T-helper 1 cell treated with Interleukin-12 subunit alpha and Interleukin-12 subunit beta and Interleukin-4 antibody, amounts not matched to agents 30 ng/mL and 1 ng/mL, for 36 hours (primary cell): ENCODE measurements at regions not wholly inside any gene's neighbourhood (a gene's known extent, or its start where the extent isn't known, plus 50 kb on each side); places are given as distances from the start of the nearest gene placed in this dataset.
"Not testable (repeated sequence)": the region's sequence is repeated elsewhere in the genome, so short reads cannot be mapped to it uniquely, and the experiment has no call there.

Source experiments
- intact Hi-C: fragments of 100-400 bp; cut with micrococcal nuclease; formaldehyde crosslinking; loops from one replicate; pipeline ENCODE4 v1.15.1; 2024

GRCh38 chr5:40233268-40233667 is 446.4 kb upstream of the PTGER4 start:
- intact Hi-C loops, result no loop called here

- intact Hi-C loops, result no loop called here
Measured at GRCh38 chr5:40227931-40228330, 451.8 kb upstream of the PTGER4 start.

GRCh38 chr5:40227366-40227765 is 452.3 kb upstream of the PTGER4 start:
- intact Hi-C loops, result no loop called here

- intact Hi-C loops, result no loop called here
Measured at GRCh38 chr5:40226906-40227305, 452.8 kb upstream of the PTGER4 start.

- intact Hi-C loops, result loop anchor here (2.0 kb wide), 2 partner anchors 262 to 530 kb away; partner anchors contain the start of gene TTC33
Measured at GRCh38 chr5:40225147-40225546, 454.6 kb upstream of the PTGER4 start.

GRCh38 chr5:40224421-40224820 is 455.3 kb upstream of the PTGER4 start:
- intact Hi-C loops, result loop anchor here (1.0 to 5.0 kb wide), 11 partner anchors 34 to 530 kb away; partner anchors contain the start of genes PTGER4 and TTC33

- intact Hi-C loops, result loop anchor here (1.0 to 5.0 kb wide), 12 partner anchors 19 to 531 kb away; partner anchors contain the start of genes PTGER4 and TTC33
Measured at GRCh38 chr5:40223884-40224402, 455.8 kb upstream of the PTGER4 start.

- intact Hi-C loops, result loop anchor here (2.0 to 5.0 kb wide), 3 partner anchors 17 to 216 kb away; no protein-coding TSS in a partner anchor
Measured at GRCh38 chr5:40221796-40222195, 457.9 kb upstream of the PTGER4 start.

GRCh38 chr5:40221255-40221654 is 458.5 kb upstream of the PTGER4 start:
- intact Hi-C loops, result loop anchor here (5.0 kb wide), 2 partner anchors 181 to 216 kb away; no protein-coding TSS in a partner anchor

- intact Hi-C loops, result loop anchor here (5.0 kb wide), 2 partner anchors 182 to 217 kb away; no protein-coding TSS in a partner anchor
Measured at GRCh38 chr5:40220260-40220659, 459.5 kb upstream of the PTGER4 start.

GRCh38 chr5:40217553-40217952 is 462.2 kb upstream of the PTGER4 start:
- intact Hi-C loops, result no loop called here

GRCh38 chr5:40210694-40211093 is 469.0 kb upstream of the PTGER4 start:
- intact Hi-C loops, result no loop called here

GRCh38 chr5:40206030-40206429 is 473.7 kb upstream of the PTGER4 start:
- intact Hi-C loops, result no loop called here

- intact Hi-C loops, result loop anchor here (2.0 kb wide), 1 partner anchor 19 kb away; no protein-coding TSS in a partner anchor
Measured at GRCh38 chr5:40204144-40204543, 475.6 kb upstream of the PTGER4 start.

- intact Hi-C loops, result no loop called here
Measured at GRCh38 chr5:40202814-40203440, 476.8 kb upstream of the PTGER4 start.

GRCh38 chr5:40198736-40199135 is 481.0 kb upstream of the PTGER4 start:
- intact Hi-C loops, result no loop called here

GRCh38 chr5:40195574-40195973 is 484.1 kb upstream of the PTGER4 start:
- intact Hi-C loops, result not testable (repeated sequence)

- intact Hi-C loops, result no loop called here
Measured at GRCh38 chr5:40191150-40191549, 488.6 kb upstream of the PTGER4 start.

- intact Hi-C loops, result loop anchor here (5.0 kb wide), 2 partner anchors 100 to 210 kb away; no protein-coding TSS in a partner anchor
Measured at GRCh38 chr5:40172721-40173120, 507.0 kb upstream of the PTGER4 start.

GRCh38 chr5:40171971-40172370 is 507.7 kb upstream of the PTGER4 start:
- intact Hi-C loops, result loop anchor here (5.0 kb wide), 2 partner anchors 100 to 210 kb away; no protein-coding TSS in a partner anchor

- intact Hi-C loops, result no loop called here
Measured at GRCh38 chr5:40167283-40167682, 512.4 kb upstream of the PTGER4 start.

GRCh38 chr5:40166802-40167201 is 512.9 kb upstream of the PTGER4 start:
- intact Hi-C loops, result loop anchor here (1.0 kb wide), 2 partner anchors 521 to 569 kb away; no protein-coding TSS in a partner anchor
